Fibroblast of upper back skin (primary cell): ENCODE measurements at regions not wholly inside any gene's neighbourhood (a gene's known extent, or its start where the extent isn't known, plus 50 kb on each side); places are given as distances from the start of the nearest gene placed in this dataset.
"Not testable (repeated sequence)": the region's sequence is repeated elsewhere in the genome, so short reads cannot be mapped to it uniquely, and the experiment has no call there.

Experiments
- DNase-seq: peaks from one replicate; pipeline ENCODE4 v3.0.0-alpha.2; 2013

- DNase-seq = no peak
These were observed 62.2 kb upstream of the ADAMTS2 start for GRCh38 chr5:179407191-179408175.

- peak; percentile 19 for DNase-seq
These were observed 61.0 kb upstream of the ADAMTS2 start for GRCh38 chr5:179406031-179406961.

DNA sequence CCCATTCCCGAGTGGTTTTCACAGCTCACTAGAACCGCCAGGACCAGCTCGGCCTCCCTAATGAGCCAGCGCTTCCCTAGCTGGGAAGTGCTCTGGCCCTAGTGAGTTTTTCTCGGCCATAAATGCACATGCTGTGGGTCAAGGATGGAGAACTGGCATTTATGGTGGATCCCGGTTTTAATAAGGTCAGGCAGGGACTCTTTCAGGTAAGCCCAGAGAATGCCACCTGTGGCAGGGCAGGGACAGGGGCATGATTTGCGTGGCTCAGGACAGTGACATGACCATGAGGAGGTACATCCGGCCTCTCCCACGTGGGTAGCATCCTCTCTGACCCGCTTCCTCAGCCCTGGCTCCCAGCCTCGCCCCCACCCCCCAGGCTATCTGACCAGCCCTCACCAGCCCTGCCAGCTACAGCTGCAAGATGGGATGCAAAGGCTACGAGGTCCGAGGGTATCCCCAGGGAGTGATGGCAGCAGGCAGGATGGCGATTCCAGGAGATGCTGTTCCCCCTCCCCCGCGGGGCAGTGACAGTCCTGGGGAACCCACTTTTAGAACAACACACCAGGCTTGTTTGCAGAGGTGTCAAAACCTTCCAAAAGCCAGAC is 60.3 kb upstream of the ADAMTS2 start:
- DNase-seq = no peak

DNA sequence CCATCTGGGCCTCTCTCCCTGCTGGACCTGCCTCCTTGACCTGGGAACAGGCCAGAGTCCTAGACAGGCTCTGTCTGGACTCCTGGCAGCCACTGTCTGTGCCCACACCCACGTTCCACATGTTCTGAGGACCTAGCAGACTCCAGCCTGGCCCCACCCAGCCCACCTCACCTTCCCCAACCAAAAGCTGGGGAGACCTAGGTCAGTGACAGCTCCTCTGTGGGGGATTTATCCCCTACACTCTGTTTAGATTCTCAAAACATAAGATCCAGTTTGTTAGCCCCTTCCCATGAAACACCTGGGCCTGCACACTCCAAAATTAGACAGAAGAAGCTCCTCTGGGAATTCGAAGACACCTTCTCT is 59.8 kb upstream of the ADAMTS2 start:
- no peak for DNase-seq

DNA sequence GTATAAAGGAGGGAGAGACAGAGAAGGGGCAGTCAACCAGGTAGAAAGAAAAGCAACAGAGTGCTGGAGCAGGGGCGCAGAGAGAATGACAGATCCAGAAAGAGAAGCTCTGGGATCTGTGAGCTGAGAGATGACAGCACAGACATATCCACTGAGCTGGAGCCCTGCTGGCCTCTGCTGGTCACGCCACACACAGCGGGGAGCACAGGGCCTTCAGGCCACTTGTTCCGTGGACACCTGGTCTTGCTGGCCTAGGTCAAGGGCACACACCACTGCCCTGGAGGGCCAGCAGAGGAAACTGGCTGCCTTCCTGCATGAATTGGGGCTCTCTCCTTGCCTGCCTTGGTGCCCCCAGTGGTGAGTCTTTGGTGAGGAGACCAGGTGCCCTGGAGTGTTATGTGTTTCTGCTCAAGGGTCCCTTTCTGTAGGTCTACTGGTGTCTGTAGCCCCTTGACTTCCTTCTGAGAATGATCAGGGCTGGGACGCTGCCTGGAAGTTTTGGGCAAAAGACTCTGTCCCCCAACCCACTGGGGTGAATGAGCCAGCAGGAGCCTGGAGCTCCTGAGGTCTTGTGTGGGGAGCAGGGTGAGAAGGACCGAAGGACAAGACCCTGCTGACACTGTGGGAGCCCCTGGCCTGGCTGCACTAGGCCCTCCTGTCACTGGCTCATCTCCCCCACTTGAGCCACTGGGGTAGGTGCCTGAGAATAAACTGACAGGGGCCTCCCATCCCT is 59.2 kb upstream of the ADAMTS2 start:
- peak; percentile 16 for DNase-seq

GRCh38 chr5:179403426-179404147 is 58.3 kb upstream of the ADAMTS2 start:
- DNase-seq = no peak

GRCh38 chr5:179400435-179400834 is 55.2 kb upstream of the ADAMTS2 start:
- DNase-seq = not testable (repeated sequence)

GRCh38 chr5:179400020-179400419 is 54.8 kb upstream of the ADAMTS2 start:
- DNase-seq = no peak

DNA sequence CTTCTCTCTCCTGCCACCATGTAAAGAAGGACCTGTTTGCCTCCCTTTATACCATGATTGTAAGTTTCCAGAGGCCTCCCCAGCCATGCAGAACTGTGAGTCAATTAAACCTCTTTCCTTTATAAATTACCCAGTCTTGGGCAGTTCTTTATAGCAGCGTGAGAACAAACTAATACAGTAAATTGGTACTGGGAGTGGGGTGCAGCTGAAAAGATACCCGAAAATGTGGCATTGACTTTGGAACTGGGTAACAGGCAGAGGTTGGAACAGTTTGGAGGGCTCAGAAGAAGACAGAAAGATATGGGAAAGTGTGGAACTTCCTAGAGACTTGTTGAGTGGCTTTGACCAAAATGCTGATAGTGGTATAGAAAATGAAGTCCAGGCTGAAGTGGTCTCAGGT is 54.1 kb upstream of the ADAMTS2 start:
- not testable (repeated sequence) for DNase-seq

- no peak for DNase-seq
These were observed 52.3 kb upstream of the ADAMTS2 start for GRCh38 chr5:179397516-179397915.
